Vagina (tissue), 2 donors: ENCODE measurements at regions not wholly inside any gene's neighbourhood (a gene's known extent, or its start where the extent isn't known, plus 50 kb on each side); places are given as distances from the start of the nearest gene placed in this dataset.

Experiments used
- DNase-seq, 2 donors: peaks; one replicate each; pipeline ENCODE4 v3.0.0-alpha.2; 2017; ENCODE audit errors: extremely low spot score in 2 of 2
- H3K27ac ChIP-seq: fragments of 200-600 bp; sonication (generic); one replicate; pipeline ENCODE4 v1.5.1; 2019
- H3K27me3 ChIP-seq: fragments of 200-600 bp; sonication (generic); one replicate; pipeline ENCODE4 v1.5.1; 2019
- H3K36me3 ChIP-seq, 2 donors: fragments of 200-600 bp; sonication (generic); one replicate each; pipeline ENCODE4 v1.5.1; 2017 to 2019
- H3K4me1 ChIP-seq: fragments of 200-600 bp; sonication (generic); one replicate; pipeline ENCODE4 v1.5.1; 2019
- H3K4me3 ChIP-seq, 2 donors: fragments of 200-600 bp; sonication (generic); 1 replicate in 1 of 2; 2 replicates in 1 of 2; pipeline ENCODE4 v1.5.1; 2016 to 2019
- H3K9me3 ChIP-seq: fragments of 200-600 bp; sonication (generic); one replicate; pipeline ENCODE4 v1.5.1; 2019
- CTCF ChIP-seq, 3 experiments: fragments of 450-650 bp in 2 of 3; fragments of 200-600 bp in 1 of 3; sonication (generic) in 1 of 3; IDR thresholded peaks; one replicate each; pipeline ENCODE4 v1.5.1; 2017 to 2019; ENCODE audit warnings: antibody characterized with exemption in 3 of 3, mild to moderate bottlenecking in 2 of 3, moderate library complexity in 2 of 3
- POLR2A ChIP-seq, 2 donors: fragments of 450-650 bp; IDR thresholded peaks; one replicate each; pipeline ENCODE4 v1.6.1; 2017; ENCODE audit warnings: antibody characterized with exemption in 2 of 2, mild to moderate bottlenecking in 2 of 2, moderate library complexity in 2 of 2
- POLR2AphosphoS5 ChIP-seq, 2 donors: sonication (generic); formaldehyde crosslinking; IDR thresholded peaks; one replicate each; pipeline ENCODE4 v1.9.0; 2017; ENCODE audit warnings: antibody characterized with exemption in 2 of 2, mild to moderate bottlenecking in 2 of 2, low read depth in 1 of 2; ENCODE audit not compliant: insufficient read depth in 1 of 2
- intact Hi-C: fragments of 100-400 bp; cut with DNase I; formaldehyde crosslinking; loops from one replicate; pipeline ENCODE4 v1.15.1; 2023

- H3K9me3 ChIP-seq: no peaks in the 10 kb centered on the region
- no peak overlapping the region for H3K27ac ChIP-seq
- no peaks in the 10 kb centered on the region for H3K27me3 ChIP-seq
- intact Hi-C loops: no loop called here
- no peaks in the 10 kb centered on the region for H3K4me1 ChIP-seq
- TF ChIP-seq POLR2A (IDR thresholded peaks at IDR 0.05) (no peak), POLR2AphosphoS5 (IDR thresholded peaks at IDR 0.05; ENCODE audit: insufficient read depth in 1 of 2, low read depth in 1 of 2) (no peak), CTCF (IDR thresholded peaks at IDR 0.05) (no peak)
- H3K36me3 ChIP-seq: no peaks in the 10 kb centered on the region
- no peak overlapping the region for H3K4me3 ChIP-seq
- DNase-seq: peak in 1 of 2 donors; percentile 82
These were observed 1741.7 kb downstream of the TP53TG3F start for GRCh38 chr16:35201151-35201550.

- Histone ChIP-seq H3K4me3 (no peak overlapping the region), H3K9me3 (no peaks in the 10 kb centered on the region), H3K27ac (no peak overlapping the region), H3K36me3 (no peaks in the 10 kb centered on the region), H3K27me3 (no peaks in the 10 kb centered on the region), H3K4me1 (no peaks in the 10 kb centered on the region)
- intact Hi-C loops: no loop called here
- DNase-seq: peak in 1 of 2 donors; percentile 55
- TF ChIP-seq CTCF (IDR thresholded peaks at IDR 0.05): no peak
- TF ChIP-seq POLR2AphosphoS5 (IDR thresholded peaks at IDR 0.05; ENCODE audit: insufficient read depth in 1 of 2, low read depth in 1 of 2): no peak
- TF ChIP-seq POLR2A (IDR thresholded peaks at IDR 0.05): no peak
These were observed 1744.2 kb downstream of the TP53TG3F start for GRCh38 chr16:35203636-35204035.

GRCh38 chr16:35207059-35207999 lies 1747.9 kb downstream of the TP53TG3F start:
- DNase-seq: peak in 1 of 2 donors; percentile 89
- H3K36me3 ChIP-seq: no peaks in the 10 kb centered on the region
- no peaks in the 10 kb centered on the region for H3K9me3 ChIP-seq
- no peaks in the 10 kb centered on the region for H3K27me3 ChIP-seq
- H3K4me3 ChIP-seq: no peak overlapping the region
- intact Hi-C loops: no loop called here
- no peak for TF ChIP-seq POLR2AphosphoS5 (IDR thresholded peaks at IDR 0.05; ENCODE audit: insufficient read depth in 1 of 2, low read depth in 1 of 2)
- TF ChIP-seq CTCF (IDR thresholded peaks at IDR 0.05): no peak
- TF ChIP-seq POLR2A (IDR thresholded peaks at IDR 0.05): no peak
- H3K4me1 ChIP-seq: no peaks in the 10 kb centered on the region
- H3K27ac ChIP-seq: no peak overlapping the region

- TF ChIP-seq POLR2AphosphoS5 (IDR thresholded peaks at IDR 0.05; ENCODE audit: insufficient read depth in 1 of 2, low read depth in 1 of 2) (no peak), POLR2A (IDR thresholded peaks at IDR 0.05) (no peak), CTCF (IDR thresholded peaks at IDR 0.05) (no peak)
- intact Hi-C loops: no loop called here
- DNase-seq: peak in 1 of 2 donors; percentile 92
- Histone ChIP-seq H3K27me3 (no peaks in the 10 kb centered on the region), H3K27ac (no peak overlapping the region), H3K4me1 (no peaks in the 10 kb centered on the region), H3K9me3 (no peaks in the 10 kb centered on the region), H3K4me3 (no peak overlapping the region), H3K36me3 (no peaks in the 10 kb centered on the region)
These were observed 1748.9 kb downstream of the TP53TG3F start for GRCh38 chr16:35208001-35208935.
